A673 (cell line): ENCODE measurements at regions not wholly inside any gene's neighbourhood (a gene's known extent, or its start where the extent isn't known, plus 50 kb on each side); places are given as distances from the start of the nearest gene placed in this dataset.

Experiments used
- CTCF ChIP-seq: fragments of 300-800, 200-600 bp; sonication (generic); conservative IDR thresholded peaks from 2 replicates; pipeline ENCODE4 v1.5.1; 2017; ENCODE audit warnings: low read depth, mild to moderate bottlenecking, antibody characterized with exemption, low read length, moderate library complexity, mixed read lengths
- EZH2 ChIP-seq: fragments of 200-600 bp; sonication (generic); IDR thresholded peaks from 2 replicates; pipeline ENCODE4 v1.6.1; 2017; ENCODE audit warnings: borderline replicate concordance, low read depth, mild to moderate bottlenecking, mixed read lengths, antibody characterized with exemption, low read length; ENCODE audit not compliant: poor library complexity, severe bottlenecking

GRCh38 chr1:56240400-56240799, 339.0 kb downstream of the PLPP3 start:
- TF ChIP-seq CTCF (no peak), EZH2 (no peak)
